ENCODE measurements at regions not wholly inside any gene's neighbourhood (a gene's known extent, or its start where the extent isn't known, plus 50 kb on each side); places are given as distances from the start of the nearest gene placed in this dataset.

DNA sequence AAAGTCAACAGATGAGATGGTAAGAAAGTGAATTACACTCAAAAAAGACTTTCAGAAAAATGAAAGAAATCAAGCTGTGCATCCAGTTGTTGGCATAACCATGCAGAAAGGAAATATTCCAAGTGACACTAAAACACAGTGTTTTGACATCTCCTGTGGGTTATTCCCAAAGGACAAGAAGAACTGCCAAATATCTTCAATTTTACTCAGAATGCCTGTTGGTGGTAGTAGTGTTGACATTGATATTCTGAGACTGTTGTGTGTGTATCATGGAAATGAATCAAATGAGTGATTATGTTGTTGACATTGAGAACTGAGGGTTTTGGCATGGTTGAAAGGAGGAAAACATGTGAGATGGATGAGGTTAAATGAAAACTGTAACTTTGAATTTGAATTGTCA, 196.9 kb downstream of the SH2D4B start:
- TF ChIP-seq, protein P1, sequence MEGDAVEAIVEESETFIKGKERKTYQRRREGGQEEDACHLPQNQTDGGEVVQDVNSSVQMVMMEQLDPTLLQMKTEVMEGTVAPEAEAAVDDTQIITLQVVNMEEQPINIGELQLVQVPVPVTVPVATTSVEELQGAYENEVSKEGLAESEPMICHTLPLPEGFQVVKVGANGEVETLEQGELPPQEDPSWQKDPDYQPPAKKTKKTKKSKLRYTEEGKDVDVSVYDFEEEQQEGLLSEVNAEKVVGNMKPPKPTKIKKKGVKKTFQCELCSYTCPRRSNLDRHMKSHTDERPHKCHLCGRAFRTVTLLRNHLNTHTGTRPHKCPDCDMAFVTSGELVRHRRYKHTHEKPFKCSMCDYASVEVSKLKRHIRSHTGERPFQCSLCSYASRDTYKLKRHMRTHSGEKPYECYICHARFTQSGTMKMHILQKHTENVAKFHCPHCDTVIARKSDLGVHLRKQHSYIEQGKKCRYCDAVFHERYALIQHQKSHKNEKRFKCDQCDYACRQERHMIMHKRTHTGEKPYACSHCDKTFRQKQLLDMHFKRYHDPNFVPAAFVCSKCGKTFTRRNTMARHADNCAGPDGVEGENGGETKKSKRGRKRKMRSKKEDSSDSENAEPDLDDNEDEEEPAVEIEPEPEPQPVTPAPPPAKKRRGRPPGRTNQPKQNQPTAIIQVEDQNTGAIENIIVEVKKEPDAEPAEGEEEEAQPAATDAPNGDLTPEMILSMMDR (conservative IDR thresholded peaks at IDR 0.05; ENCODE audit: low read depth, low read length), result no peak
- TF ChIP-seq POLR2A (IDR thresholded peaks at IDR 0.05; ENCODE audit: low read depth, low read length), result no peak
- TF ChIP-seq FOS (IDR thresholded peaks at IDR 0.05; ENCODE audit: low read depth, low read length), result no peak
- TF ChIP-seq RCOR1 (IDR thresholded peaks at IDR 0.05; ENCODE audit: insufficient replicate concordance, low read length), result no peak
- no peak for TF ChIP-seq MAFK (IDR thresholded peaks at IDR 0.05; ENCODE audit: low read depth, low read length)

Measured in IMR-90 (cell line).